MM.1S (cell line): ENCODE measurements at regions not wholly inside any gene's neighbourhood (a gene's known extent, or its start where the extent isn't known, plus 50 kb on each side); places are given as distances from the start of the nearest gene placed in this dataset.

ENCODE experiments used
- DNase-seq: peaks from one replicate; pipeline ENCODE4 v3.0.0-alpha.2; 2015
- H2AFZ ChIP-seq: fragments of 300-600 bp; sonication (generic); 2 replicates; pipeline ENCODE4 v1.6.0; 2016; ENCODE audit warnings: antibody characterized with exemption, low read length
- H3F3A ChIP-seq: fragments of 300-600 bp; sonication (generic); 2 replicates; pipeline ENCODE4 v1.6.1; 2016; ENCODE audit warnings: mild to moderate bottlenecking, antibody characterized with exemption, low read length, moderate library complexity, mixed read lengths; ENCODE audit not compliant: insufficient read depth
- H3K27ac ChIP-seq: fragments of 300-600 bp; sonication (generic); 2 replicates; pipeline ENCODE4 v1.5.1; 2016; ENCODE audit warnings: mild to moderate bottlenecking, low read length
- H3K27me3 ChIP-seq: fragments of 300-600 bp; sonication (generic); replicated peaks from 2 replicates; pipeline ENCODE4 v1.6.0; 2016; ENCODE audit warnings: low read length; ENCODE audit not compliant: insufficient read depth
- H3K36me3 ChIP-seq: fragments of 300-600 bp; sonication (generic); replicated peaks from 2 replicates; pipeline ENCODE4 v1.6.1; 2016; ENCODE audit warnings: mild to moderate bottlenecking, low read length, mixed read lengths; ENCODE audit not compliant: insufficient read depth
- H3K4me1 ChIP-seq: fragments of 300-600 bp; sonication (generic); 2 replicates; pipeline ENCODE4 v1.6.1; 2016; ENCODE audit warnings: low read length, mixed read lengths
- H3K4me2 ChIP-seq: fragments of 300-600 bp; sonication (generic); 2 replicates; pipeline ENCODE4 v1.6.0; 2016; ENCODE audit warnings: low read depth, low read length
- H3K4me3 ChIP-seq: fragments of 300-600 bp; sonication (generic); 2 replicates; pipeline ENCODE4 v1.5.1; 2016; ENCODE audit warnings: low read length, mixed read lengths
- H3K79me2 ChIP-seq: fragments of 300-600 bp; sonication (generic); 2 replicates; pipeline ENCODE4 v1.6.1; 2016; ENCODE audit warnings: mixed run types, low read length, mixed read lengths
- H3K9ac ChIP-seq: fragments of 300-600 bp; sonication (generic); 2 replicates; pipeline ENCODE4 v1.6.1; 2016; ENCODE audit warnings: low read length, mixed read lengths
- H3K9me2 ChIP-seq: fragments of 300-600 bp; sonication (generic); replicated peaks from 2 replicates; pipeline ENCODE4 v1.6.1; 2016; ENCODE audit warnings: mild to moderate bottlenecking, low read length, mixed read lengths; ENCODE audit not compliant: insufficient read depth
- H3K9me3 ChIP-seq: fragments of 300-600 bp; sonication (generic); replicated peaks from 2 replicates; pipeline ENCODE4 v1.6.1; 2016; ENCODE audit warnings: mild to moderate bottlenecking, low read length, mixed read lengths; ENCODE audit not compliant: insufficient read depth
- H4K20me1 ChIP-seq: fragments of 300-600 bp; sonication (generic); 2 replicates; pipeline ENCODE4 v1.6.1; 2016; ENCODE audit warnings: mild to moderate bottlenecking, low read length, moderate library complexity, mixed read lengths; ENCODE audit not compliant: insufficient read depth
- CTCF ChIP-seq: fragments of 300-600 bp; sonication (generic); IDR thresholded peaks from 2 replicates; pipeline ENCODE4 v1.5.1; 2016; ENCODE audit warnings: antibody characterized with exemption, low read length, mixed read lengths
- EZH2 ChIP-seq: fragments of 300-600 bp; sonication (generic); optimal IDR thresholded peaks from 2 replicates; pipeline ENCODE3; 2017; ENCODE audit warnings: low read depth, mild to moderate bottlenecking, antibody characterized with exemption, low read length, mixed read lengths
- EZH2phosphoT487 ChIP-seq: fragments of 300-600 bp; sonication (generic); IDR thresholded peaks from 2 replicates; pipeline ENCODE4 v1.6.1; 2018; ENCODE audit warnings: antibody characterized with exemption, low read length

- no peaks in the 10 kb centered on the region for H3K9me2 ChIP-seq
- no peaks in the 10 kb centered on the region for H4K20me1 ChIP-seq
- H3K79me2 ChIP-seq = no peaks in the 10 kb centered on the region
- no peak overlapping the region for H3K4me2 ChIP-seq
- DNase-seq = no peak
- TF ChIP-seq EZH2phosphoT487 = no peak
- H3K36me3 ChIP-seq = no peaks in the 10 kb centered on the region
- no peak overlapping the region for H2AFZ ChIP-seq
- H3K27ac ChIP-seq = no peak overlapping the region
- no peaks in the 10 kb centered on the region for H3K4me1 ChIP-seq
- no peaks in the 10 kb centered on the region for H3K27me3 ChIP-seq
- no peak overlapping the region for H3K9ac ChIP-seq
- no peaks in the 10 kb centered on the region for H3F3A ChIP-seq
- H3K9me3 ChIP-seq = no peaks in the 10 kb centered on the region
- H3K4me3 ChIP-seq = no peak overlapping the region
These were observed 1495.1 kb downstream of the PCDH7 start for GRCh38 chr4:32215277-32215676.

DNA sequence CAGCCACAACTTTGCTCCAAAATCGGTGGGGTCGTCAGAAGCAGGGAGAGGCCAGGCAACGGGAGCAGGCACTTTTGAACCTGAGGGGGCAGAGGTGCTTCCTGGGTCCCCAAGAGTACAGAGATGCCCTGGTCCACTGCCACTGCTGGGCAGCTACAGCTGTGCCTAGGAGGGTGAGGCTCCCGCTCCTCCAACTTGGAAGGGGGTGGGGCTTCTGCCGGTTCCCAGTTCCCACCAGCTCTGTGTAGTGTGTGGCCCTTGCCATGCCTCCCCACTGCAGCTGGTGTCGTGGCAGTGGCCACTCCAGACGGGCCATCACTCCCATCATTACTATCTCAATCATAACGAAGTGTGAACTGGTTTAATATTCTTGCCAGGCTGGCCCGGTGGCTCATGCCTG is 1496.3 kb downstream of the PCDH7 start:
- H2AFZ ChIP-seq = no peak overlapping the region
- H3F3A ChIP-seq = no peaks in the 10 kb centered on the region
- TF ChIP-seq EZH2phosphoT487 (no peak), CTCF (no peak), EZH2 (no peak)
- H3K27ac ChIP-seq = no peak overlapping the region
- no peak for DNase-seq
- no peaks in the 10 kb centered on the region for H3K79me2 ChIP-seq
- no peaks in the 10 kb centered on the region for H3K4me1 ChIP-seq
- H4K20me1 ChIP-seq = no peaks in the 10 kb centered on the region
- no peak overlapping the region for H3K4me2 ChIP-seq
- H3K9me3 ChIP-seq = no peaks in the 10 kb centered on the region
- H3K4me3 ChIP-seq = no peak overlapping the region
- H3K9ac ChIP-seq = no peak overlapping the region
- H3K36me3 ChIP-seq = no peaks in the 10 kb centered on the region
- no peaks in the 10 kb centered on the region for H3K27me3 ChIP-seq
- H3K9me2 ChIP-seq = no peaks in the 10 kb centered on the region

DNA sequence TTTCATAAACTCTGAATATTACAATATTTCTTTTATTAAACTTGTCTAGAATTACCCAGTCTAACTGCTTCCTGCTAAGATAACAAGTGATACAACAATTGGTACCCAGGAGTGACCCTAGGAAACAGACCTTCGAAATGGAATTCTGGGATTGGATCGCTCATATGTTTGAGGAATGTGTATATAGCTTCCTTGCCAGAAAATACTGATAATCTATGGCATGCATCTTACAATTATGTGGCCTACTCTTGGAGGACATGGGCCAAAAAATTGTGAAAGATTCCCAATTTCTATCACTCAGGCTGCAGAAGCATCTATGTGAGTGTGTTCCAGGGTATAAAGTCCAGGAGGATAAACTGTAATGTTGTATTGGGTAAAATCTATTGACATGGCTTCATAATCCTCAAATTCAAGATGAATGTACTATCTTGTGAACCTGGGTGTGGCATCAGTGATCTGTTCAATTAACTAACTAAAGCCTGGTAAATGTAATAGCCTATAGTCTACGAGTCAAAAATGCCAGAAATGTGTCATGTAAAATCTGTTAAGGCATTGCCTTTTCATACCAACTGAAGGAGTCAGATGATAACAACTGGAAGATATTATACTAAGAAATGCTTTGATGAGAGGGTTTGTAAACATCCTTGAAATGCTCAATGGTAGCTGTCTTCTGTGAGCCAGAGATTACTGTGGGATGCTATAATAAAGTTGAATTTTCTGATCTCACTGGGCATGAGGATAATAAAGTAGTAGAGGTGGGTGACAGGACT is 1499.3 kb downstream of the PCDH7 start:
- no peaks in the 10 kb centered on the region for H3K36me3 ChIP-seq
- H3K4me2 ChIP-seq = no peak overlapping the region
- TF ChIP-seq EZH2phosphoT487 (no peak), EZH2 (no peak), CTCF (no peak)
- H2AFZ ChIP-seq = no peak overlapping the region
- H3F3A ChIP-seq = no peaks in the 10 kb centered on the region
- H3K4me3 ChIP-seq = no peak overlapping the region
- DNase-seq = no peak
- no peak overlapping the region for H3K9ac ChIP-seq
- no peaks in the 10 kb centered on the region for H3K9me2 ChIP-seq
- H3K27ac ChIP-seq = no peak overlapping the region
- no peaks in the 10 kb centered on the region for H4K20me1 ChIP-seq
- no peaks in the 10 kb centered on the region for H3K27me3 ChIP-seq
- H3K79me2 ChIP-seq = no peaks in the 10 kb centered on the region
- H3K9me3 ChIP-seq = no peaks in the 10 kb centered on the region
- H3K4me1 ChIP-seq = no peaks in the 10 kb centered on the region

DNA sequence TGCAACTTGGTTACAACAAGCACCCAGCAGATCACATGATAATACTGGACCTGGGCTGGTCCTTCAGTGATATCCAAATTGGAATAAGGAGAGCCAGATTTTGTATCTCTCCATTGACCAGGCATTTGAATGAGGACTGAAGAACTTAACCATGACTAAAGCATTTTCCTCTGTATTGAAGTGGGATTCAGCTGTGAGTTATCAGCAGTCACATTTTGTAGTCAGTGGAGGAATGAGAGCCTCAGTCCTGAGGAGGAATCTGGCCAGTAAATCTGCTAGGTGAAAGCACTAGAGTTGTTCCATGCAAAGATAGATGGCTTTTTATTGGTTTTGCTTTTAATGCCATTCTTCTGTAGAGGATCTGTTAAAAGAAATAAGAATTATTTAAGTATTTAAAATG is 1506.0 kb downstream of the PCDH7 start:
- Histone ChIP-seq H3F3A (no peaks in the 10 kb centered on the region), H3K4me3 (no peak overlapping the region), H3K79me2 (no peaks in the 10 kb centered on the region), H3K9me2 (no peaks in the 10 kb centered on the region), H2AFZ (no peak overlapping the region), H3K9ac (no peak overlapping the region), H3K4me2 (no peak overlapping the region), H3K9me3 (no peaks in the 10 kb centered on the region), H3K4me1 (no peaks in the 10 kb centered on the region), H3K27ac (no peak overlapping the region), H3K27me3 (no peaks in the 10 kb centered on the region), H4K20me1 (no peaks in the 10 kb centered on the region), H3K36me3 (no peaks in the 10 kb centered on the region)
- TF ChIP-seq EZH2 (no peak), CTCF (no peak), EZH2phosphoT487 (no peak)
- DNase-seq = no peak
